ENCODE measurements at regions not wholly inside any gene's neighbourhood (a gene's known extent, or its start where the extent isn't known, plus 50 kb on each side); places are given as distances from the start of the nearest gene placed in this dataset.
A peak's percentile ranks its signal among the peaks of the same experiment; 100 is the strongest.

DNA sequence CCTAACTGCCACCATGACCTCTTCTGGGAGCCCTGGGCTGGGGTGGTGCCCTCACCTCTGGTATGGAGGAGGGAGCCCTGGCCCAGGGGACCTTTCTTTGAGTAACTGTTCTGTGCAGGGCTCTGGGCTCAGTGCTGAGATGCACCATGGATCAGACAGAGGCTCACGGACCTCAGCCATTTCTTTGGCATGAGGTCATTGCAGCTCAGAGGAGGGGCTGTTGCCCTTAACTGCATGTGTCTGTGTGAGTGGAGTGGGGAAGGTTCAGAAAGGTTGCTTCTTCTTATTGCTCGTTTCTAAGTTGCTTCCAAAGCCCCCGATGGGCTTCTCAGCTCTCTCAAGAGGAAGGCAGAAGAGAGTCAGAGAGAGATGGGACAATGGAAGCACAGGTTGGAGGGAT lies 233.9 kb downstream of the RPS24 start:
- H3K36me3 ChIP-seq (ENCODE audit: control insufficient read depth, insufficient read depth, low read length) = no peaks in the 10 kb centered on the region
- peak overlapping the region; percentile 62 for H3K27ac ChIP-seq (ENCODE audit: low read length)

DNA sequence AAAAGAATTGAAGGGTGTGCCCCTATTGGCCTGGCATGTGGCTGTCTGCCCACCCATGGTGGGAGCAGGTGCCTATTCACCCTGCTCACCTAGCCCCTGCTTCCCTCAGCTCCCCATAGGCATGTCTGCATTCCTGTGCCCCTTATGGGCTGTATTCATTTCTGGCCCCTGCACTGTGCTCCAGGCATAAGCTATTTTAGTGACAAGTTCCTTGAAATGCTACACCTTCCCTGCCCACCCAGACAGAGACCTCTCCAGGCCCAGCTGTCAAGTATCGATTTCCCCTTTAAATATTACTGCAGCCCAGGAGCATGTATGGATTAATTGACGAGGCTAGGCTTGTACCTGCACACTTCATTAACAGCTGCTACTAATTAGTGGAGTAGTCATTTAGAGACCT lies 235.4 kb downstream of the RPS24 start:
- Histone ChIP-seq H3K4me1 (ENCODE audit: control insufficient read depth, insufficient read depth, low read length) (peaks cover 14% of the 10 kb centered on the region), H3K27me3 (ENCODE audit: control insufficient read depth, insufficient read depth, low read length) (peaks cover 2% of the 10 kb centered on the region), H3K4me3 (ENCODE audit: low read length) (no peak overlapping the region), H3K9me3 (ENCODE audit: control insufficient read depth, low read depth, low read length) (no peaks in the 10 kb centered on the region), H3K27ac (ENCODE audit: low read length) (no peak overlapping the region), H3K36me3 (ENCODE audit: control insufficient read depth, insufficient read depth, low read length) (no peaks in the 10 kb centered on the region)
- DNase-seq = no peak
- WGBS (ENCODE audit: insufficient coverage, low lambda C conversion rate) = 60% methylated on average over 1 of the region's 2 CpGs

More for the DNA sequence above, 233.9 kb downstream of the RPS24 start:
- Histone ChIP-seq H3K4me3 (ENCODE audit: low read length) (no peak overlapping the region), H3K27me3 (ENCODE audit: control insufficient read depth, insufficient read depth, low read length) (peaks cover 2% of the 10 kb centered on the region), H3K9me3 (ENCODE audit: control insufficient read depth, low read depth, low read length) (no peaks in the 10 kb centered on the region), H3K4me1 (ENCODE audit: control insufficient read depth, insufficient read depth, low read length) (peaks cover 14% of the 10 kb centered on the region)
- WGBS (ENCODE audit: insufficient coverage, low lambda C conversion rate) = no CpG with 5 or more reads among the region's 3 CpGs
- peak; percentile 25 to 26 for DNase-seq

DNA sequence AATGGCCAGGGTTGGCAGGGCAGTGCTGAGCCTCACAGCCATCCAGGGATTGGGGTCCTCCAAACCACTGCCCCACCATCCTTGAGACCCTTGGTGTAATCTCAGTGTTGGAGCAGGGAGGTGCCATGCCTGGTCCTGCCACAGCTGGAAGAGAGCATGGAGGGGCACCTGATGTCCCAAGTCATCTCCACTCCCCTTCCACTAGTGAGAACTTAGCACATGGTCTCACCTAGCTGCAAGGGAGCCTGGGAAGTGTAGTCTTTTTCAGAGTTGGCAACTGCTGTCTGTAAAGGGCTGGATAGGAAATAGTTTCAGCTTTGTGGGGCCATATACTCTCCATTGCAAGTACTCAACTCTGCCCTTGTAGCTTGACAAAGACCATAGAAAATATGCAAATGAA lies 238.7 kb downstream of the RPS24 start:
- H3K27me3 ChIP-seq (ENCODE audit: control insufficient read depth, insufficient read depth, low read length) = peaks cover 2% of the 10 kb centered on the region
- no peaks in the 10 kb centered on the region for H3K9me3 ChIP-seq (ENCODE audit: control insufficient read depth, low read depth, low read length)
- no peak for DNase-seq
- H3K27ac ChIP-seq (ENCODE audit: low read length) = no peak overlapping the region
- peaks cover 6% of the 10 kb centered on the region for H3K4me1 ChIP-seq (ENCODE audit: control insufficient read depth, insufficient read depth, low read length)
- H3K4me3 ChIP-seq (ENCODE audit: low read length) = no peak overlapping the region
- H3K36me3 ChIP-seq (ENCODE audit: control insufficient read depth, insufficient read depth, low read length) = no peaks in the 10 kb centered on the region

DNA sequence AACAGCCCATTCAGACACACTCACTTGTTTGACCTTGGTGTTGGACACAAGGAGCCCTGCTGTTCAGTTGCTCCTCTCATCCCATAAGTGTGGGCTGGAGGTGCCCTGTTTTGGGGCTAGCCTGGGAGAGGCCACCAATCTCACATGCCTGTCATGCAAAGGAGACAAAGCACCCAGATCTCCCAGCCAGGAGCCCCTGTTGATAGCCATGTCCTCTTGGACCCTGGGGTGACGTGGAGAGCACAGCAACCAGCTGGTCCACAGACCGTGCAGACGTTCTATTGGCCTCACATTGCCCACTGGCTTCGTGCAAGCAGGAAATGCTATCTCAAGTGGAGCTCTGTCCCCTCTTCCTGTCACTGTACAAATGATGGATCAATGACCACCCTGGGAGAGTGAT lies 240.8 kb downstream of the RPS24 start:
- no peak for DNase-seq
- H3K4me1 ChIP-seq (ENCODE audit: control insufficient read depth, insufficient read depth, low read length) = no peaks in the 10 kb centered on the region
- no peaks in the 10 kb centered on the region for H3K36me3 ChIP-seq (ENCODE audit: control insufficient read depth, insufficient read depth, low read length)
- H3K9me3 ChIP-seq (ENCODE audit: control insufficient read depth, low read depth, low read length) = no peaks in the 10 kb centered on the region
- no peak overlapping the region for H3K27ac ChIP-seq (ENCODE audit: low read length)
- no CpG with 5 or more reads among the region's 4 CpGs for WGBS (ENCODE audit: insufficient coverage, low lambda C conversion rate)
- peaks cover 2% of the 10 kb centered on the region for H3K27me3 ChIP-seq (ENCODE audit: control insufficient read depth, insufficient read depth, low read length)
- H3K4me3 ChIP-seq (ENCODE audit: low read length) = no peak overlapping the region

DNA sequence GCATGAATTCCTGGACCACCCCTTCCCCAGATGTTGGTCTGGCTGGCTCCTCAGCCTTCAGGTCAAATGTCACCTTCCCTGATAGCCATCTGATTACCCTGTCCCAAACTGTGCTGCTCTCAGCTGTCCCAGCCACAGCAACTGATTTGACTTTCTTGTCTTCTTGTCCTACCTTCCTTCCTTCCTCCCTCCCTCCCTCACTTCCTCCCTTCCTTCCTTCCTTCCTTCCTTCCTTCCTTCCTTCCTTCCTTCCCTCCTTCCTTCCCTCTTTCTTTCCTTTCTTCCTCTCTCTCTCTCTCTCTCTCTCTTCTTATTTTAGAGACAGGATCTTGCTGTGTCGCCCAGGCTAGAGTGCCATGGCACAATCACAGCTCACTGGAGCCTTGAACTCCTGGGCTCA lies 242.5 kb downstream of the RPS24 start:
- Histone ChIP-seq H3K9me3 (ENCODE audit: control insufficient read depth, low read depth, low read length) (no peaks in the 10 kb centered on the region), H3K4me1 (ENCODE audit: control insufficient read depth, insufficient read depth, low read length) (no peaks in the 10 kb centered on the region), H3K36me3 (ENCODE audit: control insufficient read depth, insufficient read depth, low read length) (no peaks in the 10 kb centered on the region), H3K27ac (ENCODE audit: low read length) (no peak overlapping the region), H3K4me3 (ENCODE audit: low read length) (no peak overlapping the region), H3K27me3 (ENCODE audit: control insufficient read depth, insufficient read depth, low read length) (peaks cover 2% of the 10 kb centered on the region)
- DNase-seq = no peak
- 83% methylated on average over 1 of the region's 1 CpG for WGBS (ENCODE audit: insufficient coverage, low lambda C conversion rate)

DNA sequence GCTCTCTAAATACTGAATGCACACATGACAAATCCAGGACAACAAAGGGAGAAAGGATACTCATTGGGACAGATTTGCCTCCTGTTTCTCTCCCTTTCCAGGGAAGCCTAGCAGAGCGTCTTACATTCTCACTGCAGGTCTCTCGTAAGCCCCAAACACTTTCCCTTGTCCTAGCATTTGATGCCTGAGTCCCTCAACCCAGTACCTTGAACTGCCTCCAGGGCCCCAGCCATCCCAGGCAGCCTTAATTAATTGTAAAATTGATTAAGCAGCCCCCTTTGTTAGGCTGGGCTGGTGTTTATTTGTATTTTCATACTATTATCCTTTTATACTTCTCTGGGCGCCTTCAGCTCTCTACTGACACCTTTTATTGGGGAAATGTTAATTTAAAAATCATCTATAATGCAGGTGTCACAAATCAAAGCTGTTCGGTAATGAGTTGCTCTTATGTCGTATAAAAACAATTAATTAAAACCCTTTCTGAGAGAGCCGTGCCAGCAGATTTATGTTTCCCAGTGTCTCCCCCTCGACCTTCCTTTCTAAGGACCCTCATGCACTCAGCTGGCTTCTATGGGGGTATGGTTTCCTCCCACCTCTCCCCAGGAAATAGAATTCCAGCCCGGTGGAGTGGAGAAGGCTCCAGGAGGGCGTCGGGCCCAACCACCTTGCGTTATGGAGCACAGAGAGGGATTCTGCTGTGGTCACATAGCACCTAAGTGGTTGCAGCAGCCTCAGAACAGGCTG lies 243.8 kb downstream of the RPS24 start:
- H3K4me1 ChIP-seq (ENCODE audit: control insufficient read depth, insufficient read depth, low read length) = no peaks in the 10 kb centered on the region
- no peak for DNase-seq
- H3K9me3 ChIP-seq (ENCODE audit: control insufficient read depth, low read depth, low read length) = no peaks in the 10 kb centered on the region
- H3K4me3 ChIP-seq (ENCODE audit: low read length) = no peak overlapping the region
- H3K27me3 ChIP-seq (ENCODE audit: control insufficient read depth, insufficient read depth, low read length) = no peaks in the 10 kb centered on the region
- no peaks in the 10 kb centered on the region for H3K36me3 ChIP-seq (ENCODE audit: control insufficient read depth, insufficient read depth, low read length)
- H3K27ac ChIP-seq (ENCODE audit: low read length) = no peak overlapping the region
- WGBS (ENCODE audit: insufficient coverage, low lambda C conversion rate) = 100% methylated on average over 1 of the region's 11 CpGs

DNA sequence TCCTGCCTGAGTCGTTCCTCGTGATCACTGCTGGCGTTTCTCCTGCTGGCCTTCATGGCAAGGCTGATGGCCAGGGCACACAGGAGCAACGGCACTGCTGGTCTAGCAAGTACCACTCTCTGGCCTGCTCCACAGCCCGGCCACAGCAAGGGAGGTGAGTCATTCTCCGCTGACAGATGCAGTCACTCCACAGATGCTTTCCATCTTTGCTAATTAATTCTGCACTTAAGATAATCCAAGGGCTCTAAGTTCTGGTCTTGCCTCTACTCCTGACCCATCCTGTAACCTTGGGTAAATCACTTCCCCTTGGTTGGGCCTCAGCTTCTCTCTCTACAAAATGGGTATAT lies 244.4 kb downstream of the RPS24 start:
- WGBS (ENCODE audit: insufficient coverage, low lambda C conversion rate) = no CpG with 5 or more reads among the region's 6 CpGs
- Histone ChIP-seq H3K27me3 (ENCODE audit: control insufficient read depth, insufficient read depth, low read length) (no peaks in the 10 kb centered on the region), H3K9me3 (ENCODE audit: control insufficient read depth, low read depth, low read length) (no peaks in the 10 kb centered on the region), H3K4me1 (ENCODE audit: control insufficient read depth, insufficient read depth, low read length) (no peaks in the 10 kb centered on the region), H3K4me3 (ENCODE audit: low read length) (no peak overlapping the region), H3K36me3 (ENCODE audit: control insufficient read depth, insufficient read depth, low read length) (no peaks in the 10 kb centered on the region), H3K27ac (ENCODE audit: low read length) (no peak overlapping the region)
- DNase-seq = no peak

DNA sequence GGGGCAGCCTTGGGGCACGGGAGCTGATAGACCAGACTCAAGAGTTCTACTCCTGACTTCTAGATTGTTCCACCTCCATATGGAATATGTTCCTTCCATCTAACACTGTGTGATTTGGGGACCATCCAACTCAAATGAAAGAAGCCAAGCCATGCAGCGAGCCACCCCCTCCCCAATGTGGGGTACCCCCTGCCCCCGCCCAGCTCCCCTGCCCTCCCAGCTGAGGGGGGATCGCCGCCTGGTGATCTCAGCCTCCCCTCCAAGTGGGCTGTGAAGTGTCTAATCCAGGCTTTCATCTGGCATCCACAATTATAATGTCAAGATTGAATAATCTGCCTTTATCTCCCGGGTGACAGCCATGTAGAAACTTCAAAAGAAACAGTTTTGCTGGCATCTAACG lies 246.1 kb downstream of the RPS24 start:
- Histone ChIP-seq H3K4me3 (ENCODE audit: low read length) (no peak overlapping the region), H3K27me3 (ENCODE audit: control insufficient read depth, insufficient read depth, low read length) (no peaks in the 10 kb centered on the region), H3K4me1 (ENCODE audit: control insufficient read depth, insufficient read depth, low read length) (no peaks in the 10 kb centered on the region), H3K36me3 (ENCODE audit: control insufficient read depth, insufficient read depth, low read length) (no peaks in the 10 kb centered on the region), H3K9me3 (ENCODE audit: control insufficient read depth, low read depth, low read length) (no peaks in the 10 kb centered on the region), H3K27ac (ENCODE audit: low read length) (no peak overlapping the region)
- DNase-seq = no peak
- 86% methylated on average over 1 of the region's 7 CpGs for WGBS (ENCODE audit: insufficient coverage, low lambda C conversion rate)

DNA sequence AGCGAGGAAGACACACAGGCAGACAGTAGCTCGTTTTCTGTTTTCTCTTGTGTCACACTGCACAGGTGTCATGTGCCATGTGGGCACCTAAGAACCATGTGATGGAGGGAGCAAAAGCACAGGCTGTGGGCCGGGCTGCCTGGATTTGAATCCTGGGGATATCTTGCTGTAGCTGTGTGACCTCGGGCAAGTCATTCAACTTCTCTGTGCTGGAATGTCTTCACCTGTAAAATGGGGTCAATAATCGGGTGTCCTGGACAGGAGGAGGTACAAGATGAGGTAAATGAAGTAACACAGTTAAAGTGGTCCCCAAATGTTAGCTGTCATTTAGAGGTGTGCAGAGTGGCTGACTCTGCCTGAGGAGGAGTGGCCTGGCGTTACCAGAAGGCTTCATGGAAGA lies 246.9 kb downstream of the RPS24 start:
- H3K4me1 ChIP-seq (ENCODE audit: control insufficient read depth, insufficient read depth, low read length) = no peaks in the 10 kb centered on the region
- H3K27ac ChIP-seq (ENCODE audit: low read length) = no peak overlapping the region
- H3K36me3 ChIP-seq (ENCODE audit: control insufficient read depth, insufficient read depth, low read length) = no peaks in the 10 kb centered on the region
- no peaks in the 10 kb centered on the region for H3K27me3 ChIP-seq (ENCODE audit: control insufficient read depth, insufficient read depth, low read length)
- H3K9me3 ChIP-seq (ENCODE audit: control insufficient read depth, low read depth, low read length) = no peaks in the 10 kb centered on the region
- no peak overlapping the region for H3K4me3 ChIP-seq (ENCODE audit: low read length)
- no CpG with 5 or more reads among the region's 6 CpGs for WGBS (ENCODE audit: insufficient coverage, low lambda C conversion rate)
- no peak for DNase-seq

DNA sequence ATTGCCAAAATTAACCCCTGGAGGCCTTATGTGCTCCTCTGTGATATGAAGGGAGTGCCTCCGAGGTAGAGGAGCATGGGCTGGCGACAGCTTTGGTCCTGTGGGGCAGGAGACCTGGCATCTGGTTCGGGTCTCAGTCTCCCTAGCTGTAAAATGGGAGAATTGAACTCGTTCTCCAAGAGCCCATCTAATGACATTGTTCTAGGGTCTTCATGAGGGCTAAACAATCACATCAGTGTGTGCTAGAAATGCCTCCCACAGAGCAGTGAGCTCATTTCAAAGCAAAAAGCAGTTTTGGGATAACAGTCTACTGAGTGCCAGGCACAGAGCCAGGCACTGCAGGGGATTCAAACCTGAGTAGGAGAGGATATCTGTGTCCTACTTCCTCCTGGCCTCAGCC lies 248.0 kb downstream of the RPS24 start:
- H3K9me3 ChIP-seq (ENCODE audit: control insufficient read depth, low read depth, low read length) = no peaks in the 10 kb centered on the region
- no CpG with 5 or more reads among the region's 4 CpGs for whole genome bisulfite sequencing (ENCODE audit: insufficient coverage, low lambda C conversion rate)
- no peaks in the 10 kb centered on the region for H3K36me3 ChIP-seq (ENCODE audit: control insufficient read depth, insufficient read depth, low read length)
- H3K4me1 ChIP-seq (ENCODE audit: control insufficient read depth, insufficient read depth, low read length) = no peaks in the 10 kb centered on the region
- DNase-seq = no peak
- H3K4me3 ChIP-seq (ENCODE audit: low read length) = no peak overlapping the region
- H3K27me3 ChIP-seq (ENCODE audit: control insufficient read depth, insufficient read depth, low read length) = no peaks in the 10 kb centered on the region
- H3K27ac ChIP-seq (ENCODE audit: low read length) = no peak overlapping the region

DNA sequence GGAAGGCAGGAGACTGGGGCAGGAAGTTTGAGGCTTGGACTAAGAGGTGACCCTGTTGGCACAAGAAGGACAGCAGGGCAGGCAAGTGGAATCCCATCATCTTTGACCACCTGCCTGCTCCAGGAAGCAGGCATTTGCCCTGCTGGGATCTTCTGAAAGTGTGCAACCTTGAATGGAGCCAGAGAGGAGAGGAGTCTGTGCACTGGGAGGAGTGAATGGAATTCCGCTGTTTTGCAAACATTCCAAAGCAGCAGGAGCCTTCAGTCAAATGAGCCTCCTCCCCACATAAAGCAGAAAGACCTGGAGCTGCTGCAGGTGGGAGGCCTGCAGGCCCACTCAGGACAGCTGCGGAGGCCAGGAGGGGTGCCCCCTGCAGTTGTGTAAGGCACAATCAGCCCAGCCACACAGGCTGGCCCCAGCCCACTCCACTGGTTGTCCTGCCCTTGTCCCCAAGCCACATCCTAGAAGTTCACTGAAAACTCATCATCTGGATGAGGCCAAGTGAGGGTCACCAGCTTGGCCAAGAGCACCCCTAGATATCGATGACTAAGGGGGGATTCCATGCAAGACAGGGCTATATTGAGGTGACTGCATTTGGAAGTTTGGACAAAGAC lies 249.5 kb downstream of the RPS24 start:
- WGBS (ENCODE audit: insufficient coverage, low lambda C conversion rate) = no CpG with 5 or more reads among the region's 3 CpGs
- DNase-seq = no peak
- Histone ChIP-seq H3K27ac (ENCODE audit: low read length) (no peak overlapping the region), H3K9me3 (ENCODE audit: control insufficient read depth, low read depth, low read length) (no peaks in the 10 kb centered on the region), H3K36me3 (ENCODE audit: control insufficient read depth, insufficient read depth, low read length) (no peaks in the 10 kb centered on the region), H3K4me1 (ENCODE audit: control insufficient read depth, insufficient read depth, low read length) (no peaks in the 10 kb centered on the region), H3K27me3 (ENCODE audit: control insufficient read depth, insufficient read depth, low read length) (no peaks in the 10 kb centered on the region), H3K4me3 (ENCODE audit: low read length) (no peak overlapping the region)
